Hepatocyte (in vitro differentiated cells): ENCODE measurements at regions not wholly inside any gene's neighbourhood (a gene's known extent, or its start where the extent isn't known, plus 50 kb on each side); places are given as distances from the start of the nearest gene placed in this dataset.

Experiments used
- CTCF ChIP-seq: fragments of 200-600 bp; sonication (generic); IDR thresholded peaks from 2 replicates; pipeline ENCODE4 v1.5.1; 2016; ENCODE audit warnings: antibody characterized with exemption, mild to moderate bottlenecking; ENCODE audit not compliant: poor library complexity
- EZH2 ChIP-seq: fragments of 200-600 bp; sonication (generic); IDR thresholded peaks from 2 replicates; pipeline ENCODE4 v1.6.1; 2016; ENCODE audit warnings: antibody characterized with exemption, mild to moderate bottlenecking, borderline replicate concordance

- TF ChIP-seq CTCF (no peak), EZH2 (no peak)
Observed at GRCh38 chr7:67505449-67505848, 508.8 kb downstream of the TYW1 start.
